Putamen (tissue), 1 donor: ENCODE measurements at regions not wholly inside any gene's neighbourhood (a gene's known extent, or its start where the extent isn't known, plus 50 kb on each side); places are given as distances from the start of the nearest gene placed in this dataset.
"Not testable (repeated sequence)": the region's sequence is repeated elsewhere in the genome, so short reads cannot be mapped to it uniquely, and the experiment has no call there.

Experiments
- DNase-seq: peaks from one replicate; pipeline ENCODE4 v3.0.0-alpha.2; 2016; ENCODE audit warnings: low spot score

GRCh38 chr9:31119890-31120454 lies 1264.5 kb upstream of the ACO1 start:
- DNase-seq = no peak

GRCh38 chr9:31124389-31124788 lies 1260.1 kb upstream of the ACO1 start:
- DNase-seq = no peak

- no peak for DNase-seq
Measured at GRCh38 chr9:31135567-31135966, 1248.9 kb upstream of the ACO1 start.

- DNase-seq = no peak
Measured at GRCh38 chr9:31136524-31136923, 1247.9 kb upstream of the ACO1 start.

- no peak for DNase-seq
Measured at GRCh38 chr9:31137176-31138160, 1247.0 kb upstream of the ACO1 start.

GRCh38 chr9:31140316-31140715 lies 1244.1 kb upstream of the ACO1 start:
- no peak for DNase-seq

GRCh38 chr9:31142456-31142855 lies 1242.0 kb upstream of the ACO1 start:
- no peak for DNase-seq

GRCh38 chr9:31144614-31145013 lies 1239.8 kb upstream of the ACO1 start:
- no peak for DNase-seq

- DNase-seq = no peak
Measured at GRCh38 chr9:31146485-31147166, 1237.8 kb upstream of the ACO1 start.

- no peak for DNase-seq
Measured at GRCh38 chr9:31153250-31153840, 1231.1 kb upstream of the ACO1 start.

- DNase-seq = no peak
Measured at GRCh38 chr9:31166516-31166915, 1217.9 kb upstream of the ACO1 start.

GRCh38 chr9:31168161-31168560 lies 1216.3 kb upstream of the ACO1 start:
- DNase-seq = no peak

- DNase-seq = no peak
Measured at GRCh38 chr9:31174681-31175080, 1209.8 kb upstream of the ACO1 start.

- DNase-seq = no peak
Measured at GRCh38 chr9:31183866-31184265, 1200.6 kb upstream of the ACO1 start.

GRCh38 chr9:31185831-31186230 lies 1198.6 kb upstream of the ACO1 start:
- DNase-seq = no peak

- no peak for DNase-seq
Measured at GRCh38 chr9:31188496-31188895, 1195.9 kb upstream of the ACO1 start.

- no peak for DNase-seq
Measured at GRCh38 chr9:31210978-31211570, 1173.4 kb upstream of the ACO1 start.

GRCh38 chr9:31229976-31230375 lies 1154.5 kb upstream of the ACO1 start:
- not testable (repeated sequence) for DNase-seq

- no peak for DNase-seq
Measured at GRCh38 chr9:31232485-31232884, 1152.0 kb upstream of the ACO1 start.

- no peak for DNase-seq
Measured at GRCh38 chr9:31236344-31236743, 1148.1 kb upstream of the ACO1 start.

GRCh38 chr9:31243386-31243785 lies 1141.1 kb upstream of the ACO1 start:
- DNase-seq = no peak

GRCh38 chr9:31248156-31248555 lies 1136.3 kb upstream of the ACO1 start:
- DNase-seq = no peak
